ENCODE measurements at regions not wholly inside any gene's neighbourhood (a gene's known extent, or its start where the extent isn't known, plus 50 kb on each side); places are given as distances from the start of the nearest gene placed in this dataset.
A peak's percentile ranks its signal among the peaks of the same experiment; 100 is the strongest.

DNA sequence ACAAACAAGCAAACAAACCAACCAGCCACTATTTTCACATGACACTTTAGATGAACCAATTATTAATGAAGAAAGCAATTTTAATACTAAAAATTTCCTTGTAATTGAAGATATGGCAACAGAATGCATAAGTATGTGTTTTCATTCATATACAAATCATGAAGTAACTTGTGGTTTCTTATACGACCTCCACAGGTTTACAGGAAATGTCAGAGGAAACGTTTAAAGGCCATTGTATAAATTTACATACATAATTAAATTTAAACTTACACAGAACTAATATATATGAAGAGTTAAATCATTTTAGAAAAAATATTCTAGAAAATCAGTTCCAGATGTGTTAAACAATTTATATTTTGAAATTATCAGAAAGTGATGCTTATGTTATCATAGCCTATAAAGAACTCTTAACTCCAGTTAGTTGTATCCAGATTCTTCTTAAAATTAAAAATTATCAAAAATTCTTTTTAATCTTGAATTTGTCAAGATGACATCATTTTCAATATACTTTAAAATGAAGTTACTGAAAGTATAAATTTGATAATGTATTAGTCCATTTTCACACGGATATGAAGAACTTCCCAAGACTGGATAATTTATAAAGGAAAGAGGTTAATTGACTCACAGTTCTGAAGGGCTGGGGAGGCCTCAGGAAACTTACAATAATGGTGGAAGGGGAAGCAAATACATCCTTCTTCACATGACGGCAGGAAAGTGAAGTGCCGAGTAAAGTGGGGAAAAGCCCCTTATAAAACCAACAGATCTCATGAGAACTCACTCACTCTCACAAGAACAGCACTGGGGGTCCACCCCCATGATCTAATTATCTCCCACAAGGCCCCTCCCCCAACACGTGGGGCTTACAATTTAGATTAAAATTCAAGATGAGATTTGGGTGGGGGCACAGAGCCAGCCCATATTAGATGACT lies 192.0 kb downstream of the PIK3R1 start:
- TF ChIP-seq POLR2AphosphoS5 (IDR thresholded peaks at IDR 0.05; ENCODE audit: low read depth, low read length) (no peak), FOXP2 (optimal IDR thresholded peaks at IDR 0.05; ENCODE audit: borderline replicate concordance, extremely low read depth, extremely low read length, insufficient read depth) (no peak), TAF1 (IDR thresholded peaks at IDR 0.05; ENCODE audit: borderline replicate concordance, insufficient read depth, low read length) (no peak), SIN3A (IDR thresholded peaks at IDR 0.05; ENCODE audit: borderline replicate concordance, insufficient read depth, low read length) (no peak)
- TF ChIP-seq, protein P1, sequence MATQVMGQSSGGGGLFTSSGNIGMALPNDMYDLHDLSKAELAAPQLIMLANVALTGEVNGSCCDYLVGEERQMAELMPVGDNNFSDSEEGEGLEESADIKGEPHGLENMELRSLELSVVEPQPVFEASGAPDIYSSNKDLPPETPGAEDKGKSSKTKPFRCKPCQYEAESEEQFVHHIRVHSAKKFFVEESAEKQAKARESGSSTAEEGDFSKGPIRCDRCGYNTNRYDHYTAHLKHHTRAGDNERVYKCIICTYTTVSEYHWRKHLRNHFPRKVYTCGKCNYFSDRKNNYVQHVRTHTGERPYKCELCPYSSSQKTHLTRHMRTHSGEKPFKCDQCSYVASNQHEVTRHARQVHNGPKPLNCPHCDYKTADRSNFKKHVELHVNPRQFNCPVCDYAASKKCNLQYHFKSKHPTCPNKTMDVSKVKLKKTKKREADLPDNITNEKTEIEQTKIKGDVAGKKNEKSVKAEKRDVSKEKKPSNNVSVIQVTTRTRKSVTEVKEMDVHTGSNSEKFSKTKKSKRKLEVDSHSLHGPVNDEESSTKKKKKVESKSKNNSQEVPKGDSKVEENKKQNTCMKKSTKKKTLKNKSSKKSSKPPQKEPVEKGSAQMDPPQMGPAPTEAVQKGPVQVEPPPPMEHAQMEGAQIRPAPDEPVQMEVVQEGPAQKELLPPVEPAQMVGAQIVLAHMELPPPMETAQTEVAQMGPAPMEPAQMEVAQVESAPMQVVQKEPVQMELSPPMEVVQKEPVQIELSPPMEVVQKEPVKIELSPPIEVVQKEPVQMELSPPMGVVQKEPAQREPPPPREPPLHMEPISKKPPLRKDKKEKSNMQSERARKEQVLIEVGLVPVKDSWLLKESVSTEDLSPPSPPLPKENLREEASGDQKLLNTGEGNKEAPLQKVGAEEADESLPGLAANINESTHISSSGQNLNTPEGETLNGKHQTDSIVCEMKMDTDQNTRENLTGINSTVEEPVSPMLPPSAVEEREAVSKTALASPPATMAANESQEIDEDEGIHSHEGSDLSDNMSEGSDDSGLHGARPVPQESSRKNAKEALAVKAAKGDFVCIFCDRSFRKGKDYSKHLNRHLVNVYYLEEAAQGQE (IDR thresholded peaks at IDR 0.05; ENCODE audit: insufficient read depth in 1 of 2, low read depth in 2 of 2, low read length in 2 of 2) = no peak

DNA sequence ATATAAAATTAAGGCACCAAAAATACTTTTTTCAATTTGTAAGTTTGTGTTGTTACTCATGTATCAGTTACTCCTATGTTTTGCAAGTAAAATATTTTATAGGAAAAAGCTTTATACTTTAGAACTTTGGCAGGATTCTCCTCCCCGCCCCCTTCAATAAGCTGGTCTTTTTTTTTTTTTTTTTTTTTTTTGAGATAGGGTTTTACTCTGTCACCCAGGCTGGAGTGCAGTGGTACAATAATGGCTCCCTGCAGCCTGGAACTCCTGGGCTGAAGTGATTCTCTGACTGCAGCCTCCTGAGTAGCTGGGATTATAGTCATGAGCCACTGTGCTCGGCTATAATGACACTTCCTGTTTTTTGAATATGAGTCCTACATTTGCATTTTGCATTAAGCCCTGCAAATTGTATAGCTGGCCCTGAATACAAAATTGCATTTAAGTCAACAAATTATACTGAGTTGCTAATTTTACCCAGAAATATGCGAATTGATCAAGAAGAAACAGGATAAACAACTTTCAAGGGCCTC lies 192.9 kb downstream of the PIK3R1 start:
- TF ChIP-seq POLR2AphosphoS5 (IDR thresholded peaks at IDR 0.05; ENCODE audit: low read depth, low read length) = no peak

DNA sequence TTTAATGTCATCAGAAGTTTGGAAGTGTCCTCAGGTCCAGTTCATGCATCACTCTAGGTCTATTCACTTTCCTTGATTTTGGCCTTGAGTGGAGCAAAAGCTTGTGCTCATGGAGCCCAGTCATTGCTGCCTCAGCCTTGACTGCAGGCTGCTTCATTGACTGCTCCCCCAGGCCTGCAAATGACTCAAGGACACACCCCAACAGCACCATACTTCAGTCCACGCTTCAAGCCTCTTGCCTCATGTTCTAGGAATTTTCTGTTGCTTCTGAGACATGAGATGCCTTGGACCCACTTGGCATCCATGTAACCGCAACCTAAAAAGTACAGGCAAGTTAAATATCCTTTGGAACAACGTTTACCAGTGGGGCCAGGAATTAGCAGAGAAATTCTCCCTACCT lies 193.7 kb downstream of the PIK3R1 start:
- TF ChIP-seq, protein P1 (IDR thresholded peaks at IDR 0.05; ENCODE audit: insufficient read depth in 1 of 2, low read depth in 2 of 2, low read length in 2 of 2) = no peak
- TF ChIP-seq SIN3A (IDR thresholded peaks at IDR 0.05; ENCODE audit: borderline replicate concordance, insufficient read depth, low read length) (no peak), FOXP2 (optimal IDR thresholded peaks at IDR 0.05; ENCODE audit: borderline replicate concordance, extremely low read depth, extremely low read length, insufficient read depth) (no peak), POLR2AphosphoS5 (IDR thresholded peaks at IDR 0.05; ENCODE audit: low read depth, low read length) (no peak), TAF1 (IDR thresholded peaks at IDR 0.05; ENCODE audit: borderline replicate concordance, insufficient read depth, low read length) (no peak)

DNA sequence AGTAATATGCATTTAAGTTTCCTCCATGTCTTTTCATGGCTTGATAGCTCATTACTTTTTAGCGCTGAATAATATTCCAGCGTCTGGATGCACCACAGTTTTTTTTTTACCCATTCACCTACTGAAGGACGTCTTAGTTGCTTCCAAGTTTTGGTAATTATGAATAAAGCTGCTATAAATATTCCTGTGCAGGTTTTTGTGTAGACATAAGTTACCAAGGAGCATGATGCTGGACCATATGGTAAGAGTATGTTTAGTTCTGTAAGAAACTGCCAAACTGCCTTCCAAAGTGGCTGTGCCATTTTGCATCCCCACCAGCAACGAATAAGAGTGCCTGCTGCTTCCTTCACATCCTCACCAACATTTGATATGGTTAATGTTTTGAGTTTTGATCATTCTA lies 195.6 kb downstream of the PIK3R1 start:
- TF ChIP-seq TAF1 (IDR thresholded peaks at IDR 0.05; ENCODE audit: borderline replicate concordance, insufficient read depth, low read length) (no peak), FOXP2 (optimal IDR thresholded peaks at IDR 0.05; ENCODE audit: borderline replicate concordance, extremely low read depth, extremely low read length, insufficient read depth) (no peak), POLR2AphosphoS5 (IDR thresholded peaks at IDR 0.05; ENCODE audit: low read depth, low read length) (no peak), SIN3A (IDR thresholded peaks at IDR 0.05; ENCODE audit: borderline replicate concordance, insufficient read depth, low read length) (no peak)
- TF ChIP-seq, protein P1 (IDR thresholded peaks at IDR 0.05; ENCODE audit: insufficient read depth in 1 of 2, low read depth in 2 of 2, low read length in 2 of 2) = no peak

DNA sequence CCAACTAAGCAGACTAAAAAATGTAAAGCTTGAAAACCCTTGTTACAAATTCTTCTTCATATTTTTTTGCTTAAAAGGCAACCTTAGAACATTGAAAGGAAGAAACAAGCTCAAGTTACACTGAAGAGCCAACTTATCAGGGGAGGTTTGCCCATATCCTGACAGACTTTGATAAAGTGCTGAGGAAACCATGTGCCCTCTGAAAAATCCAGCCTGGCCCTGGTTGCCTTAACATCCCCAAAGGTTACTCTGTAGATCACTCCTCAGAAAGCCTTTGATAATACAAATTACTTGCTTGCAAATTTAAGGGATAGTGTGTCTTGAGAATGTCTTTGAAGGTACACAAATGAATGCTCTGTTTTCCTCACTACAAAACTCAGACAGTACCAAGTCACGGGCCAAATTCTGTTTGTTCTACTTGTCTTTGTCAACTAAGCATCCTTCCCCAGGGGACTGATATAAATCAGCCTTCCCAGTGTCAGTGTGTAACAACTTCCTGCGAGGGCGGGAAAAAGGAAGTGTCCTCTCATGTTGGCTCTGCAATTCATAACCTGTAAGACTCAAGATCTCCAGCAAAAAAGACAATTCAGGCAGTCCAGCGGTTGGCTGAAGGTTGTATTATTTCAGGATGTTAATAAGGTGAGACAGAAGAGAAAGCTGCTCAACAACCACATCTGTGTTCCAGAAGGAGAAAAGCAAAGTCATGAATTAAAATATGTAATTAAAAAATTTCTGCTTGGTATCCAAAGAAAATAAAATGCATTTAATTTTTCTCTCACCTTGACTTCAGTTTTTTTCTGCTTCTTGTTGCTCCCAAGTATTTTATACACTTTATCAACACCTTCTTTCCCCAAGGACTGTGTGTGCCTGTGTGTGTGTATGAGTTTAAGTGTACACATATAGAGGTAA lies 199.9 kb downstream of the PIK3R1 start:
- TF ChIP-seq, protein P1 (IDR thresholded peaks at IDR 0.05; ENCODE audit: insufficient read depth in 1 of 2, low read depth in 2 of 2, low read length in 2 of 2) = peak in 1 of 2 experiments; percentile 59; a peak in 1 of 4 replicates
- no peak for TF ChIP-seq TAF1 (IDR thresholded peaks at IDR 0.05; ENCODE audit: borderline replicate concordance, insufficient read depth, low read length)
- TF ChIP-seq POLR2AphosphoS5 (IDR thresholded peaks at IDR 0.05; ENCODE audit: low read depth, low read length) = no peak
- TF ChIP-seq FOXP2 (optimal IDR thresholded peaks at IDR 0.05; ENCODE audit: borderline replicate concordance, extremely low read depth, extremely low read length, insufficient read depth) = peak; percentile 12
- TF ChIP-seq SIN3A (IDR thresholded peaks at IDR 0.05; ENCODE audit: borderline replicate concordance, insufficient read depth, low read length) = no peak; the same call in 1 of the 2 replicates

All from PFSK-1 (cell line).